Stimulated activated CD8-positive, alpha-beta memory T cell treated with anti-CD3 and anti-CD28 coated beads, Interleukin-2, amount 100 ng/mL, for 48 hours (primary cell): ENCODE measurements at regions not wholly inside any gene's neighbourhood (a gene's known extent, or its start where the extent isn't known, plus 50 kb on each side); places are given as distances from the start of the nearest gene placed in this dataset.
"Not testable (repeated sequence)": the region's sequence is repeated elsewhere in the genome, so short reads cannot be mapped to it uniquely, and the experiment has no call there.

Source experiments
- DNase-seq, 2 donors: peaks; one replicate each; pipeline ENCODE4 v3.0.0-alpha.2; 2020; ENCODE audit warnings: low read depth in 2 of 2

- DNase-seq: no peak
These were observed 63.7 kb upstream of the SYT4 start for GRCh38 chr18:43341014-43341413.

DNA sequence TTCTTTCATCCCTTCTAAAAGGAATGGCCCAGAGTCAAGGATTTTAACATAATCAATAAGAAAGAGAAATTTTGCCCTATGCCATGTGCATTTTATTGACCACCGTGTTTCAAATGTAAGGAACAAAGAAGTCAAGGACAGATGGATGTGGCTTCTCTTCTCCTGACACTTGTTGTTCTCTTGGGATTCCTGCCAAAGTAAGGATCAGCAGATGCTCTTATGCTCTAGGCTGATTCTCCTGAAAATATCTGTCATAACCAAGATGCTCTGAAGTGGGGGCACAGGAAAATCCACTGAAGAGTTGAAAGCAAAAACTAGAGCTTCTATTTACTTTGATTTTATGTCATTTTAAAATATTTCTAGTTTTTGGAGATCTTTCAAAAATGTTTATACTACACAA lies 72.9 kb upstream of the SYT4 start:
- DNase-seq: no peak

GRCh38 chr18:43364535-43364934 lies 87.2 kb upstream of the SYT4 start:
- DNase-seq: no peak

DNA sequence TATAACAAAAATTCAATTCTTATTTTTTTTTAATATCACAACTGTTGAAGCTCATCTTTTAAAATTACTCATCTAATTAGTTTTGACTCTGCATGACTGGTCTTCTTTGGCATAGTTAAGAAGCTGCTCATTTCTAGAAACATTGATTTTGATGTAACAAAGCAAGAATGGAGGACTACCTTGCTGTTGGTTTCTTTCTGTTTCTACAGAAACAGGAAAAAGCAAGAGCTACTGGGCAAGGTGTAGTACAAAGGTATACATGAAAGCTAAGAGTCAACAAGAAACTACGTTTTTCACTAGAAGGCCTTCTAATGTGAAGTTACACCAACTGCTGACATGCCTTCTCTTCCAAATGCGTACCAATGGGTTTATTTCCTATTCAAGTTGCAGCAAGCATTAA lies 90.6 kb upstream of the SYT4 start:
- DNase-seq: no peak

DNA sequence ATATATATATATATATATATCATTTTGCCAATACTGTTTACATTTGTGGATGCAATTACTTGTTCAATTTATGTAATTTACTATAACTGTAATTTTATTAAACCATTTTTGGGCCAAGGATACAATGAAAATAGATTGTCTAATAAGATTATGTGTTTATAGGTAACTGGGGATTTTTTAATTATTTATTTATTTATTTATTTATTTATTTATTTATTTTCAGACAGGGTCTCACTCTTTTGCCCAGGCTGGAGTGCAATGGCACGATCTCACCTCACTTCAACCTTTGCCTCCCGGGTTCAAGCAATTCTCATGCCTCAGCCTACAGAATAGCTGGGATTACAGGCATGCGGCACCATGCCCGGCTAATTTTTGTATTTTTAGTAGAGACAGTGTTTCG lies 92.0 kb upstream of the SYT4 start:
- not testable (repeated sequence) for DNase-seq

DNA sequence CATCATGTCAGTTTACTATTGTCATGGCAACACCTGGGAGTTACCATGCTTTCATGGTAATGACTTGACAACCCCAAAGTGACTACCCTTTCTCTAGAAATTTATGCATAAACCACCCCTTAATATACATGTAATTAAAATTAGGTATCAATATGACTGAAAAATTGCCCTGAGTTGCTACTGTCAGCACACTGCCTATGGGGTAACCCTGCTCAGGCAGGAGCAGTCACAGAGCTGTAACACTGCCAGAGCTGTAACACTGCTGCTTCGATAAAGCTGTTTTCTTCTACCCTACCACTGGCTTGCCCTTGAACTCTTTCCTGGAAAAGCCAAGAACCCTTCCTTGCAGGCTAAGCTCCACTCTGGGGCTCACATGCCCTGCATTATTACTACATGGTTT lies 95.5 kb upstream of the SYT4 start:
- no peak for DNase-seq

GRCh38 chr18:43380104-43380672 lies 102.9 kb upstream of the SYT4 start:
- DNase-seq: no peak

DNA sequence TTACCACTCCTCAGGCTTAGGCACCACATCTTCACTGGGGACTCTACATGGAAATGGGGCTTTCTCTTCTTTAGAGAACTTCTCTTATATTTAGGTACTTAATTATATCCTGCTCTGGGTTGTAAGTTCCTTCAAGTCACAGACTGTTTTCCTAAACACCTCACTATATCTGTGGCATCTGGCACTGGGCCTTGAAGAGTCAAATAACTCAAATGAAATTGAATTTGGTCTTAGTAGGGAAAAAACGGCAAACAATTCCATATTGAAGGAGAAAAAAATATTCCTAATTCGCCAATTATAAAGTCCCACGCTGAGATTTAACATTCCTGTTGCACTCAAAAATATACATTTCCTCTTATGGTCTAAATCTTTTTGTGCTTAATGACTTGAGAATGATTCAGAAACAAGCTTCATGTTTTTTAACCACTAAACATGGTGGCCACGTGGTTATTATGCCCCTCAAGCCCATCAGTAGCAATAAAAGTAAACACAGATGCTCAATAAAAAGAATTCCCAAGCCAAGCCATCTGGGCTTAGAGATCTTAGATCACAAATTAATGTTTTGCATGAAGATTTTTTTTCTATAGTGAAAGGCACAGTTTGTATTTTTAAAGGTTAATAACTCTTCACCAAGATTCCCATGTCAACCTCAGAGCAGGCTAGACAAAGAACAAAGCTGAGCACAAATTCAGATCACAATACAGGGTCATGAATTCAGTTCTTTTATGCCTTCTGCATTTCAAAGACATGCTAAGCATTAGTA lies 105.5 kb upstream of the SYT4 start:
- no peak for DNase-seq

DNA sequence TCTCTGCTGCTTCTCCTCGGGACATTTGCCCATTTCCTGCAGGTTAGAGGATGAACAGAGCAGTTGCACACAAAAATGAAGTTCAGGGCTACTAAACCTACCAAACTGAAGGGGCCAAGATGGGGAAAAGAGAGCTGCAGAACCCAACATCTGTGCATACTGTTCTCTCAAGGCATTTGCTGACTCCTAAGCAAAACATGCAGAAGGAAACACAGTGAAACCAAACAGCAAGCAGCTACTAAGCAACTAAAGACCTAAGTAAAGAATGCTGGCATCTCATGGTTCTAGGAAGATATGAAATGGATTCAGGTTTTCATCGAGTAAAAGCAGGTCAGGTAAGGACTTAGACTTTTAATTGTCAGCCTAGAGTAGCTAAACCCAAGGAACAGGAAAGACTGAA lies 111.9 kb upstream of the SYT4 start:
- no peak for DNase-seq

DNA sequence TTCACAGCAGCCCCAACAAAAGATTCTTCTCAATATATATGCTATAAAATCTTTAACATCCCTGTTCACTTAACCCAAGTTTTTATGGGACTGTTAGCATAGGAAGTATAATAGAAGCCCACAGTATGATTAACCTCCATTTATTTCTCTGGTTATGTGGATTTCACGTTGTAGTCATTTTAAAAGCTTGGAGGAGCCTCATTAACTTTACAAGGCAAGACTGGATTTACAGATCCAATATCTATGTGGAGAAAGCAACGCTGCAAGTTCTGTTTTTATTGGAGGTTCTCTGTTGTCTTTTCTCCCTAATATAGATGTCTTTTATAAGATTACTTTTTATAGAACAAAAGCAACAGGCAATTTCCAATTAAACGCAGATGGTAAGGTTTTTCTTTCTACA lies 114.9 kb upstream of the SYT4 start:
- no peak for DNase-seq

DNA sequence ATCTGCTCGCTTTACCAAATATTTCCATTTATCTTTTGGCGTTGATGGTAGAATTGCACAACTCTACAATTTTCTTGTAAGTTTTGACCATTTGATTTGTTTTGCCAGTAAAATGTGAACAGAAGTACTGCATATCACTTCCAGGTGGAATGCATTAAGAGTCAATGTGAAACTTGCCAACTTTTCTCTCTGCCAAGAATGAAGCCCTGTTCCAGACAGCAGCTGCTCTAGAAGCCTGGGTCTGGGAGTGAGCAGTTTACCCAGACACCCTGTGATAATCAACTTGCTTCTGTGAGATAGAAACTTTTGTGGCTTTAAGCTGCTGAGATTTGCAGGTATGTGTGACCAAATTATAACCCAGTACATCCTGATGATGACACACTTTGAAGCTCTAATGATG lies 115.9 kb upstream of the SYT4 start:
- DNase-seq: no peak

- no peak for DNase-seq
These were observed 119.0 kb upstream of the SYT4 start for GRCh38 chr18:43396266-43396665.

DNA sequence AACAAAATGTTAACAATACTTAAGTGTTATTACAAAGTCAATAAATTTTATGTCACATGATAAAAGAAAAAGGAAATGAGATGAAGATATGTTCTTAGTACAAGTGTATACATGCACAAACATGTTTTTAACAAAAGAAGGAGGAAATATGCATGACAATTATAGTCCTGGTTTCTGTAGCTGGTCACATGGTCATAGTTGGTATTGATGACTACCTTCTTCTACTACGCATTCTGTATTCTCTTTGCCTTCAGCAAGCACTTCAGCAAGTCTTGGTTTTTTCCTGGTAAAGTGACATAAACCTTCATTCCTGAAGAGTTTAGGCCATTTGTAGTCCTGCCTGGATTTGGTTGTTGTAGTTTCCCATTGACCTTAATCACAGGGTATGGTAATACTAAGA lies 121.3 kb upstream of the SYT4 start:
- DNase-seq: no peak

DNA sequence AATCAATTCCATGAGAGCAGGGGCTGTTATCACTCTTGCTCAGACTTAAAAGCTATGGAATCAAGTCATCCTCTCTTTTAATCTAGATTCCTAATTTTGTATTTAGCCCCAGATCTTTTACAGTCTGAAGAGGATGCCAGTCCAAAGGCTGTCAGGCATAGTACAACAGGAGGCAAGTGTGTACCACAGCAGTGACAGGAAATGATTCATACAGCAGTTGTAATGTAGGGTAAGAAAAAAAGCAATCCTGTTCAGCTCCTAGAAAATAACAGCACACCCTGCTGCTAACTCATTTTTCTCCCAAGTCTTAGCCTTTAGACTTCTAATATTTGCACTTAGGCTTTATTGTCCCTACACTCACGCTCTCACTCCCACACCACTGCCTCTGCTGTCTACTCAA lies 127.8 kb upstream of the SYT4 start:
- DNase-seq: no peak

DNA sequence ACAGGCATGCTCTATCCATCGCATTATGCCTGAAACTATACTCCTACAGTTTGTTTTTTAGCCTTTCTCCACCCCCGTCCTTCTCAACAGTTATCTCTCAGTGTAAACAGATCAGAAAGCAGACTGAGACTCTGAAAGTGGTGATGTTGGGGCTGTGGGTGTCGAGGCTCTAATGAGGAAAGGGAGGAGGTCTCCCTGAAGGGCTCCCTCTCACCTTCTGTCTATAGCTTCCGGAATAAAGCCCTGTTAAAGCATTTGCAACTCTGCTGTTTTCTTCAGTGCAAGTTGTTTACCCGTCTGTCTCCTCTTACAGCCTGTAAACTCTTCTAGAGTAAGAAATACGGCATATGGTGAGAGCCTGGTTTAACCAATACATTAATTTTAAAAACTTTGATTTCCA lies 136.7 kb upstream of the SYT4 start:
- no peak for DNase-seq

DNA sequence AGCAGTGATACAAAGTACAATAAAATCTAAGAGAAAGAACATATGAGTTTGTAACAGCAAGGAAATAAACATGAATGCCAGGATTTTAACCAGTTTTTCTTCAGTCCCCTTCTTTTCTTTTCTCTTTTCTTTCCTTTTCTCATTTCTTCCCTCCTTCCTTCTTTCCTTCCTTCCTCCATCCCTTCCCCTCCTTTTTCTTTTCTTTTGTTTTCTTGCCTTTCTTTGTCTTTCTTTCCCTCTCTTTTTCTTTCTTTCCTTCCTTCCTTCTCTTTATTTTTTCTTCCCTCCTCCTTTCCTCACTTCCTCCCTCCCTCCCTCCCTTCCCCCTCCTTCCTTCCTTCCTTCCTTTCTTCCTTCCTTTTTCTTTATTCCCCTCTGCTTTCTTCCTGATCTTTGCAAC lies 142.8 kb upstream of the SYT4 start:
- DNase-seq: no peak

DNA sequence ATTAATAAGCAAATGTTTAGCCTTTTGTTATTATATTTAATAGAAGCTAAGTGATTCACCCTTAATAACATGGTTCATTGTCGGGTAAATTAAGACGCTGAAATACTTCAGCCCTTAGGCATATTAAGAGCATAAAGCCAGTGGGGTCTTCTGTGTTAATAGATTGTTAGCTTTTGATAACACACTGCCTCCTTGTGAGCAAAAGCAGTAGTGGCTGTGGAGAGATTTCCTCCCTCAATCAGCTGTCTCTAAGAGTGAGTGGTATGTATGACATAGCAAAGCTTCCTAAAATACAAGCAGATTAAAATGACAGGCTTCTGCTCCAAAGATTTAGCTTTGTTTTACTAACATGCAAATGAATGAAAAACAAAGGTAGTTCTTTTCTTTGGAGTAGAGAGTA lies 143.7 kb upstream of the SYT4 start:
- no peak for DNase-seq

DNA sequence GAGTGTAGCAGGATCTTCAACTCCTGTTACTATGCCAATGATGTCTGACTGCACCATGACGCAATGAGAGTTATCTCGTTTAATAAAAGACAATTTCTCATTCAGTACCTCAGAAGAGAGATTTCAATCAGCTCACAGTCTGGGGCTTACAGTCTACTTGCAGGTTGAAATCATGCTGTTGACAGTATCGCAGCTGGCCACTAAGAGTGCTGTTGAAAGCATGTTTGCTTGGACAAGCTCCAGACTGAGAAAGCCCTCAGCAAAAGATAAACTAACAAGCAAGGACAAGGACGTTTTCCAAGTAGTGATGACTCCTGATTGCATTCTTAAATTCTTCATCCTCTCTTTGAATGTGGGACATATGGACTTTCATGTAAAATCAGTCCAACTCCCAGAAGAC lies 145.2 kb upstream of the SYT4 start:
- no peak for DNase-seq

DNA sequence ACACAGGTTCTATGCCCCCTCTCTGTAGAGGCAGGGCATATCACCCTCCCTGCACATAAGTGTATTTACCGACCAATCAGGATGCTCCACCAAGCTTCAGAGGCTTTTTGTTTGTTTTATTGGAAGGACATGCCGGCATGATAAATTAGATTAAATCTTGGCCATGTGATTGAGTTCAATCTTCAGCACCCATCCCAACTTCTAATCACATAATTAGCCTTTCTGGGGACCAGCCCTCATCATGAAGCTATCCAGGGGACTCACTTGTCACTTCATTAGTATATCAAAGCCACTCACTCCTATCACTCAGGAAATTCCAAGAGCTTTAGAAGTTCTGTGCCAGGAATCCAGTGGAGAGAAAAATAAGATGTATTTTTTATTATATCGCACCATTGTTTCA lies 158.6 kb upstream of the SYT4 start:
- DNase-seq: no peak

DNA sequence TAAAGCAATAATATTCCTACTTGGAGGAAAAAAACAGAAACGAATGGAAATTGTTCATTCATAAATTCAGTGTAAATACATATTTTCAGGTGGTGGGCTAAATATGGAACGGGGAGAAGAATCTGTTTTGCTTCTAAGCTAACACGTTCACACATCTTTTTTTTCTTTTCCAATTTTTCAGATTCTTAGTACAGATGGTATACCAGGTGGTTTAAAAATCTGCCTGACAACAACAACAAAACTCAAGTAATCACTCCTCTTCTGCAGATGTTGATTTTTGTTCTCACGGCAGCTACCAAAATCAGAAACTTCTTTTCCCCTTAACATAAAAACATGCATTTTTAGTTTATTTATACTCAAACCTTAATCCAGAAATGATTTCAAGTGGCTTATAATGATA lies 164.8 kb upstream of the SYT4 start:
- DNase-seq: no peak

DNA sequence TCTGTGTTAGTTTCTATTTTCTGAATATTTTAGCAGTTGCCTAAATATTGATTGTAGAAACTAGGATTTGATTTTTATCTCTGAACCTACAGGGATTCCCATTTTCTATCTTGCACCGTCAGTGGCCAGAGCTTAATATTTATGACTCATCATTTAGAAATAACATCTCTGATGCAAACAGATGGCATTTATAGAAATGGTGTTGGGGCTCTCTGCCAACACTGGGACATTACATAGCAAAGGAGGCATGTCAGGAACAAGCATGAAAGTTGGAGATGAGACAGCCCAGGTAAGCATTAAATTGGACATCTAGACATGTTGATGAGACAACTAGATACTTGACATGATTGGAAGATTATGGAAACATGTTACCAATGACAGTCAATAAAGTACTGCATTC lies 165.3 kb upstream of the SYT4 start:
- no peak for DNase-seq

GRCh38 chr18:43465483-43465882 lies 188.2 kb upstream of the SYT4 start:
- no peak for DNase-seq

DNA sequence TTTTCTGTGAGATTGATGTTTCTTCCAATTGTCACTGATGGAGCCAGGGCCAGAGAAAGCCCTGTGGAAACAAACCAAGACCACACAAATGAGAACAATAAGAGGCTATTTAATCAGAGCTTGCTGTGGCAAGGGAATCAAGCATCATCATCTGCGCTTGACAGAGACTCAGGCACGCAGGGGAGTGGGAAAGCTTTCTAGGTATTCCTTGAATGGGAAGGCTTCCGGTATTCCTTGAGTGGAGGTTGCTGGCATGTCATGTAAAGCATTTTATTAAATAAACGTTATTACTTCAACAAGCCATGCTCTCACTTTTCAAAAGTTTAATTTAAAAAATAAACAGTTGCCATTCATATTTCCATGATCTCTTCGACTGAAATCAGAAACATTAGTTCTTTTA lies 194.6 kb upstream of the SYT4 start:
- DNase-seq: no peak

GRCh38 chr18:43481069-43481468 lies 203.8 kb upstream of the SYT4 start:
- DNase-seq: no peak
